H1 (cell line): ENCODE measurements at regions not wholly inside any gene's neighbourhood (a gene's known extent, or its start where the extent isn't known, plus 50 kb on each side); places are given as distances from the start of the nearest gene placed in this dataset.

Experiments
- CTCF ChIA-PET: fragments of 300-600 bp; sonication (Branson Sonifier 250); formaldehyde crosslinking; loops from one replicate; lab custom pipeline; 2021; ENCODE audit not compliant: partially characterized antibody; lab: Charles Lee
- POLR2A ChIA-PET: fragments of 300-600 bp; sonication (Branson Sonifier 250); formaldehyde crosslinking; loops from one replicate; lab custom pipeline; 2021; ENCODE audit warnings: inconsistent platforms; ENCODE audit not compliant: partially characterized antibody; lab: Charles Lee
- DNase-seq, 2 experiments: peaks; one replicate each; pipeline versions ENCODE4 v3.0.0 to v3.0.0-alpha.2; 2010 to 2022; ENCODE audit warnings: low spot score in 2 of 2, low read depth in 1 of 2, mixed read lengths in 1 of 2
- FAIRE-seq: peaks from 2 replicates; lab custom pipeline; 2011; peaks lifted over from hg19 to GRCh38; lab: Jason Lieb, UNC
- H2AFZ ChIP-seq: 2 replicates; pipeline ENCODE4 v1.8.1; 2012; ENCODE audit warnings: low read length, inconsistent platforms
- H2AK5ac ChIP-seq: 2 replicates; pipeline ENCODE4 v1.6.1; 2013; ENCODE audit warnings: low read depth, low read length
- H2BK120ac ChIP-seq: replicated peaks from 2 replicates; pipeline ENCODE3; 2013; ENCODE audit warnings: low read depth, low read length, inconsistent platforms
- H2BK12ac ChIP-seq: 2 replicates; pipeline ENCODE4 v1.6.1; 2013; ENCODE audit warnings: low read depth, low read length
- H2BK15ac ChIP-seq: 2 replicates; pipeline ENCODE4 v1.6.1; 2013; ENCODE audit warnings: low read length
- H2BK20ac ChIP-seq: 2 replicates; pipeline ENCODE4 v1.6.1; 2013; ENCODE audit warnings: low read length
- H2BK5ac ChIP-seq: 2 replicates; pipeline ENCODE4 v1.6.1; 2013; ENCODE audit warnings: low read depth, low read length
- H3K14ac ChIP-seq: 2 replicates; pipeline ENCODE4 v1.6.1; 2013; ENCODE audit warnings: inconsistent platforms; ENCODE audit not compliant: insufficient read length
- H3K18ac ChIP-seq: 2 replicates; pipeline ENCODE4 v1.6.1; 2013; ENCODE audit warnings: low read length; ENCODE audit errors: extremely low read depth
- H3K23ac ChIP-seq: 2 replicates; pipeline ENCODE4 v1.6.1; 2013; ENCODE audit warnings: inconsistent platforms; ENCODE audit not compliant: insufficient read length
- H3K23me2 ChIP-seq: 2 replicates; pipeline ENCODE4 v1.6.1; 2013; ENCODE audit warnings: low read depth, low read length
- H3K27ac ChIP-seq: 2 replicates; pipeline ENCODE4 v1.6.1; 2011; ENCODE audit warnings: low read depth, low read length, inconsistent platforms
- H3K27me3 ChIP-seq, 4 experiments: replicated peaks in 1 of 4; 1 replicate in 1 of 4; 2 replicates in 3 of 4; pipeline versions ENCODE4 v1.6.1 to v1.8.1; 2011 to 2013; ENCODE audit warnings: low read length in 3 of 4, mild to moderate bottlenecking in 3 of 4, inconsistent platforms in 2 of 4, mixed read lengths in 2 of 4, moderate library complexity in 1 of 4; ENCODE audit not compliant: control insufficient read depth in 3 of 4, insufficient read depth in 3 of 4; ENCODE audit errors: extremely low read depth in 1 of 4
- H3K36me3 ChIP-seq, 4 experiments: 2 replicates each; pipeline versions ENCODE4 v1.6.1 to v1.8.1; 2011 to 2013; ENCODE audit warnings: mild to moderate bottlenecking in 4 of 4, low read length in 3 of 4, moderate library complexity in 2 of 4, control low read depth in 1 of 4, inconsistent platforms in 1 of 4; ENCODE audit not compliant: insufficient read depth in 4 of 4, control insufficient read depth in 2 of 4
- H3K4ac ChIP-seq: replicated peaks from 2 replicates; pipeline ENCODE3; 2013; ENCODE audit warnings: low read length, low read depth, mixed read lengths, inconsistent platforms; ENCODE audit not compliant: insufficient read length
- H3K4me1 ChIP-seq, 4 experiments: replicated peaks in 1 of 4; 1 replicate in 1 of 4; 2 replicates in 3 of 4; pipeline versions ENCODE4 v1.6.1 to v1.8.1; 2011 to 2013; ENCODE audit warnings: low read length in 3 of 4, inconsistent platforms in 2 of 4, mixed read lengths in 1 of 4; ENCODE audit not compliant: insufficient read depth in 4 of 4, control insufficient read depth in 3 of 4
- H3K4me2 ChIP-seq, 2 experiments: 2 replicates each; pipeline versions ENCODE4 v1.6.1 to v1.8.1; 2011 to 2013; ENCODE audit warnings: low read depth in 2 of 2, low read length in 2 of 2, control low read depth in 1 of 2, inconsistent platforms in 1 of 2, mild to moderate bottlenecking in 1 of 2; ENCODE audit not compliant: insufficient read depth in 1 of 2
- H3K4me3 ChIP-seq, 4 experiments: fragments of 200-600, 300-600 bp in 1 of 4; sonication (generic), shearing (Covaris generic), sonication (Bioruptor Twin) in 1 of 4; 2 replicates each; pipeline versions ENCODE4 v1.5.1 to v1.8.1; 2011 to 2016; ENCODE audit warnings: low read length in 4 of 4, low read depth in 3 of 4, control low read depth in 2 of 4, inconsistent platforms in 2 of 4, mild to moderate bottlenecking in 2 of 4, mixed read lengths in 1 of 4, moderate library complexity in 1 of 4; ENCODE audit not compliant: insufficient read depth in 2 of 4; ENCODE audit errors: extremely low read depth in 1 of 4
- H3K56ac ChIP-seq: replicated peaks from 2 replicates; pipeline ENCODE3; 2013; ENCODE audit warnings: low read depth, mild to moderate bottlenecking, mixed read lengths, low read length, inconsistent platforms; ENCODE audit not compliant: insufficient read length
- H3K79me1 ChIP-seq: 2 replicates; pipeline ENCODE4 v1.6.1; 2013; ENCODE audit warnings: low read depth, low read length, control low read depth
- H3K79me2 ChIP-seq, 2 experiments: 2 replicates each; pipeline versions ENCODE4 v1.6.1 to v1.8.1; 2012 to 2013; ENCODE audit warnings: low read length in 2 of 2, mild to moderate bottlenecking in 2 of 2, inconsistent platforms in 1 of 2; ENCODE audit not compliant: insufficient read depth in 2 of 2, control insufficient read depth in 1 of 2
- H3K9ac ChIP-seq, 4 experiments: replicated peaks in 1 of 4; 1 replicate in 1 of 4; 2 replicates in 3 of 4; pipeline versions ENCODE4 v1.6.1 to v1.8.1; 2011 to 2013; ENCODE audit warnings: low read depth in 3 of 4, low read length in 3 of 4, control low read depth in 2 of 4, mild to moderate bottlenecking in 2 of 4, moderate library complexity in 2 of 4, inconsistent platforms in 1 of 4; ENCODE audit errors: extremely low read depth in 1 of 4
- H3K9me3 ChIP-seq, 2 experiments: 2 replicates each; pipeline versions ENCODE4 v1.6.1 to v1.8.1; 2012 to 2013; ENCODE audit warnings: mild to moderate bottlenecking in 2 of 2, moderate library complexity in 2 of 2, control low read depth in 1 of 2, inconsistent platforms in 1 of 2, low read depth in 1 of 2, low read length in 1 of 2, mixed read lengths in 1 of 2; ENCODE audit not compliant: insufficient read depth in 2 of 2
- H4K20me1 ChIP-seq, 2 experiments: replicated peaks in 1 of 2; 2 replicates each; pipeline versions ENCODE3 to v1.8.1; 2011 to 2013; ENCODE audit warnings: inconsistent platforms in 2 of 2, low read length in 2 of 2, mild to moderate bottlenecking in 1 of 2; ENCODE audit not compliant: insufficient read depth in 2 of 2, control insufficient read depth in 1 of 2
- H4K5ac ChIP-seq: 2 replicates; pipeline ENCODE4 v1.6.1; 2013; ENCODE audit warnings: low read length, low read depth, mixed read lengths, inconsistent platforms; ENCODE audit not compliant: insufficient read length
- H4K8ac ChIP-seq: 2 replicates; pipeline ENCODE4 v1.8.0; 2013; ENCODE audit warnings: mild to moderate bottlenecking, moderate library complexity, low read length, inconsistent platforms; ENCODE audit not compliant: insufficient read depth; ENCODE audit errors: extremely low read depth
- H4K91ac ChIP-seq: replicated peaks from 2 replicates; pipeline ENCODE3; 2013; ENCODE audit warnings: low read length, mixed read lengths, inconsistent platforms; ENCODE audit not compliant: insufficient read length
- BRCA1 ChIP-seq: IDR thresholded peaks from 2 replicates; pipeline ENCODE4 v1.6.1; 2012; ENCODE audit warnings: low read depth, low read length, improper control_type of control experiment
- CHD2 ChIP-seq: IDR thresholded peaks from 2 replicates; pipeline ENCODE4 v1.6.1; 2012; ENCODE audit warnings: low read length, improper control_type of control experiment
- EGR1 ChIP-seq: IDR thresholded peaks from 2 replicates; pipeline ENCODE4 v1.6.1; 2011; ENCODE audit warnings: low read depth, low read length, borderline replicate concordance
- FOSL1 ChIP-seq: IDR thresholded peaks from 2 replicates; pipeline ENCODE4 v1.6.1; 2011; ENCODE audit warnings: mild to moderate bottlenecking, low read depth, low read length, moderate library complexity; ENCODE audit not compliant: insufficient read depth
- GABPA ChIP-seq: IDR thresholded peaks from 2 replicates; pipeline ENCODE4 v1.6.1; 2011; ENCODE audit warnings: mild to moderate bottlenecking, low read length, moderate library complexity, borderline replicate concordance; ENCODE audit not compliant: insufficient read depth
- KDM4A ChIP-seq: IDR thresholded peaks from one replicate; pipeline ENCODE4 v1.7.1; 2012; ENCODE audit warnings: low read depth, mild to moderate bottlenecking, moderate library complexity, low read length, inconsistent platforms; ENCODE audit not compliant: severe bottlenecking
- KDM5A ChIP-seq: fragments of 200-600 bp; IDR thresholded peaks from 2 replicates; pipeline ENCODE4 v1.7.1; 2012; ENCODE audit warnings: mild to moderate bottlenecking, low read length, inconsistent platforms, mixed read lengths
- SP1 ChIP-seq: IDR thresholded peaks from 2 replicates; pipeline ENCODE4 v1.6.1; 2011; ENCODE audit warnings: low read depth, low read length
- TAF1 ChIP-seq: IDR thresholded peaks from 2 replicates; pipeline ENCODE4 v1.6.1; 2011; ENCODE audit warnings: mild to moderate bottlenecking, low read depth, low read length
- TAF7 ChIP-seq: optimal IDR thresholded peaks from 2 replicates; pipeline ENCODE3; 2011; ENCODE audit warnings: low read depth, mild to moderate bottlenecking, inconsistent platforms, low read length, moderate library complexity, borderline replicate concordance
- TBP ChIP-seq: IDR thresholded peaks from 2 replicates; pipeline ENCODE4 v1.6.1; 2011; ENCODE audit warnings: low read depth, low read length, improper control_type of control experiment
- TCF12 ChIP-seq: IDR thresholded peaks from 2 replicates; pipeline ENCODE4 v1.6.1; 2011; ENCODE audit warnings: low read depth, mild to moderate bottlenecking, low read length
- USF2 ChIP-seq: IDR thresholded peaks from 2 replicates; pipeline ENCODE4 v1.6.1; 2011; ENCODE audit warnings: low read length, improper control_type of control experiment
- WGBS, 2 experiments: shearing (Covaris generic) in 1 of 2; methylation state at CpG; one replicate each; pipeline versions ENCODE4 v1.1.6 to v1.1.7; 2013 to 2015; ENCODE audit warnings: low lambda C conversion rate in 2 of 2, mixed read lengths in 2 of 2, inconsistent platforms in 1 of 2, low coverage in 1 of 2, missing lambda C conversion rate in 1 of 2; ENCODE audit not compliant: insufficient replicate concordance in 2 of 2, insufficient coverage in 1 of 2, insufficient read length in 1 of 2; ENCODE audit errors: extremely low coverage in 1 of 2, missing lambda C conversion rate in 1 of 2; 5-methylcytosine and 5-hydroxymethylcytosine counted together

- Histone ChIP-seq H3K23ac (no peak overlapping the region), H2AK5ac (no peak overlapping the region), H3K4me3 (no peak overlapping the region), H3K14ac (no peak overlapping the region), H3K9me3 (0 out of 4 replicates have a peak, but pooled peaks cover 0 to 3% of the 10 kb centered on the region in 2 experiments), H2BK5ac (no peak overlapping the region), H2BK15ac (no peak overlapping the region), H4K8ac (no peak overlapping the region), H3K56ac (no peak overlapping the region), H3K18ac (no peak overlapping the region), H3K4ac (no peak overlapping the region), H4K20me1 (peaks cover 0 to 3% of the 10 kb centered on the region in 2 experiments), H4K91ac (no peak overlapping the region), H3K79me2 (no peaks in the 10 kb centered on the region), H3K79me1 (no peaks in the 10 kb centered on the region), H3K27me3 (no peaks in the 10 kb centered on the region), H3K23me2 (no peaks in the 10 kb centered on the region), H4K5ac (no peak overlapping the region), H3K4me1 (no peaks in the 10 kb centered on the region; a peak in 1 of 7 replicates), H3K27ac (no peak overlapping the region), H2BK20ac (no peak overlapping the region), H3K4me2 (no peak overlapping the region), H2AFZ (no peak overlapping the region), H3K36me3 (no peaks in the 10 kb centered on the region), H2BK12ac (no peak overlapping the region), H3K9ac (no peak overlapping the region), H2BK120ac (no peak overlapping the region)
- POLR2A ChIA-PET, result no interaction called here
- 94% methylated on average over 10 of the region's 10 CpGs; no CpG with 5 or more reads in 1 of the 2 experiments for WGBS, 2 experiments
- no peak for DNase-seq
- CTCF ChIA-PET, result interaction anchor here (0.6 to 2.0 kb wide), 3 partner anchors 19 to 622 kb away, joined by 3 to 8 read pairs (median 3); no protein-coding TSS in a partner anchor
- no peak for FAIRE-seq
- no peak for TF ChIP-seq CHD2
- TF ChIP-seq GABPA, result no peak
- no peak for TF ChIP-seq TAF1
- no peak for TF ChIP-seq TAF7
- TF ChIP-seq USF2, result no peak
- TF ChIP-seq KDM4A, result no peak
- no peak for TF ChIP-seq KDM5A
- TF ChIP-seq TBP, result no peak
- TF ChIP-seq FOSL1, result no peak
- TF ChIP-seq SP1, result no peak
- no peak for TF ChIP-seq BRCA1
- no peak for TF ChIP-seq TCF12
- TF ChIP-seq EGR1, result no peak
Measured at GRCh38 chr2:129378186-129378585, 601.3 kb upstream of the RAB6C start.
